H9 (cell line): ENCODE measurements at regions not wholly inside any gene's neighbourhood (a gene's known extent, or its start where the extent isn't known, plus 50 kb on each side); places are given as distances from the start of the nearest gene placed in this dataset.

ENCODE experiments used
- DNase-seq: peaks from one replicate; pipeline ENCODE4 v3.0.0-alpha.2; 2017
- H2AFZ ChIP-seq: one replicate; pipeline ENCODE4 v1.6.1; 2013; ENCODE audit warnings: mild to moderate bottlenecking, low read length, control low read depth, moderate library complexity
- H2AK5ac ChIP-seq: 2 replicates; pipeline ENCODE4 v1.6.1; 2013; ENCODE audit warnings: low read length, control low read depth, mixed read lengths; ENCODE audit not compliant: insufficient read length
- H2BK120ac ChIP-seq: one replicate; pipeline ENCODE4 v1.6.1; 2013; ENCODE audit warnings: low read depth, mild to moderate bottlenecking, low read length, control low read depth, inconsistent platforms; ENCODE audit not compliant: poor library complexity, severe bottlenecking
- H2BK12ac ChIP-seq: 2 replicates; pipeline ENCODE4 v1.6.1; 2013; ENCODE audit warnings: low read length, control low read depth, mixed read lengths, low read depth; ENCODE audit not compliant: insufficient read length
- H2BK15ac ChIP-seq: 2 replicates; pipeline ENCODE4 v1.6.1; 2013; ENCODE audit warnings: low read depth, low read length, control low read depth
- H2BK20ac ChIP-seq: one replicate; pipeline ENCODE4 v1.6.1; 2013; ENCODE audit warnings: low read depth, mild to moderate bottlenecking, low read length, control low read depth, inconsistent platforms; ENCODE audit not compliant: poor library complexity, severe bottlenecking
- H2BK5ac ChIP-seq: 2 replicates; pipeline ENCODE4 v1.6.1; 2013; ENCODE audit warnings: low read length, control low read depth, mixed read lengths; ENCODE audit not compliant: insufficient read length
- H3K14ac ChIP-seq: 2 replicates; pipeline ENCODE4 v1.6.1; 2013; ENCODE audit warnings: low read length, control low read depth; ENCODE audit not compliant: insufficient read depth
- H3K18ac ChIP-seq: 2 replicates; pipeline ENCODE4 v1.6.1; 2013; ENCODE audit warnings: low read depth, mild to moderate bottlenecking, mixed read lengths, low read length, control low read depth; ENCODE audit not compliant: insufficient read length
- H3K23ac ChIP-seq: 2 replicates; pipeline ENCODE4 v1.6.1; 2013; ENCODE audit warnings: low read length, control low read depth, mixed read lengths, low read depth; ENCODE audit not compliant: insufficient read length
- H3K23me2 ChIP-seq: 2 replicates; pipeline ENCODE4 v1.6.1; 2013; ENCODE audit warnings: low read depth, mild to moderate bottlenecking, mixed read lengths, low read length, control low read depth; ENCODE audit not compliant: insufficient read length, poor library complexity, severe bottlenecking
- H3K27ac ChIP-seq: 2 replicates; pipeline ENCODE4 v1.5.1; 2013; ENCODE audit warnings: low read length, control low read depth, mixed read lengths, low read depth; ENCODE audit not compliant: insufficient read length
- H3K27me3 ChIP-seq: 2 replicates; pipeline ENCODE4 v1.6.1; 2013; ENCODE audit warnings: low read length, control low read depth, inconsistent platforms; ENCODE audit not compliant: insufficient read depth
- H3K4ac ChIP-seq: 2 replicates; pipeline ENCODE4 v1.6.1; 2013; ENCODE audit warnings: low read depth, mild to moderate bottlenecking, control low read depth, inconsistent platforms, low read length, moderate library complexity
- H3K4me1 ChIP-seq: 2 replicates; pipeline ENCODE4 v1.6.1; 2013; ENCODE audit warnings: low read length, control low read depth, inconsistent platforms; ENCODE audit not compliant: insufficient read depth
- H3K4me2 ChIP-seq: 2 replicates; pipeline ENCODE4 v1.6.1; 2013; ENCODE audit warnings: low read length, control low read depth, mixed read lengths; ENCODE audit not compliant: insufficient read length, insufficient read depth
- H3K56ac ChIP-seq: 2 replicates; pipeline ENCODE4 v1.6.1; 2013; ENCODE audit warnings: low read depth, mild to moderate bottlenecking, mixed read lengths, low read length, control low read depth; ENCODE audit not compliant: insufficient read length
- H3K79me1 ChIP-seq: 2 replicates; pipeline ENCODE4 v1.6.1; 2013; ENCODE audit warnings: low read depth, mild to moderate bottlenecking, moderate library complexity, low read length, control low read depth, inconsistent platforms; ENCODE audit not compliant: insufficient read depth, poor library complexity, severe bottlenecking
- H3K79me2 ChIP-seq: 2 replicates; pipeline ENCODE4 v1.6.1; 2013; ENCODE audit warnings: low read length, control low read depth, inconsistent platforms; ENCODE audit not compliant: insufficient read depth
- H3K9ac ChIP-seq: 2 replicates; pipeline ENCODE4 v1.6.1; 2013; ENCODE audit warnings: low read length, control low read depth, mixed read lengths; ENCODE audit not compliant: insufficient read length; ENCODE audit errors: extremely low read depth
- H3K9me3 ChIP-seq: one replicate; pipeline ENCODE4 v1.6.1; 2013; ENCODE audit warnings: low read depth, low read length, inconsistent platforms; ENCODE audit not compliant: control insufficient read depth
- H3T11ph ChIP-seq: one replicate; pipeline ENCODE4 v1.6.1; 2013; ENCODE audit warnings: mild to moderate bottlenecking, low read length, control low read depth, inconsistent platforms
- H4K20me1 ChIP-seq: one replicate; pipeline ENCODE4 v1.6.1; 2013; ENCODE audit not compliant: control insufficient read depth, insufficient read length, insufficient read depth
- H4K5ac ChIP-seq: 2 replicates; pipeline ENCODE4 v1.6.1; 2013; ENCODE audit warnings: low read depth, mild to moderate bottlenecking, mixed read lengths, low read length, control low read depth; ENCODE audit not compliant: insufficient read length
- H4K8ac ChIP-seq: replicated peaks from 2 replicates; pipeline ENCODE4 v1.6.1; 2013; ENCODE audit warnings: low read length, control low read depth, mixed read lengths, low read depth; ENCODE audit not compliant: insufficient read length
- H4K91ac ChIP-seq: 2 replicates; pipeline ENCODE4 v1.6.1; 2013; ENCODE audit warnings: low read depth, mild to moderate bottlenecking, moderate library complexity, mixed read lengths, low read length, control low read depth; ENCODE audit not compliant: insufficient read length
- H3K27ac Mint-ChIP-seq, 3 experiments: 2 replicates in 2 of 3; 3 replicates in 1 of 3; pipeline ENCODE4 v1.8.0; 2020 to 2021; ENCODE audit warnings: mixed read lengths in 3 of 3, mild to moderate bottlenecking in 1 of 3, moderate library complexity in 1 of 3
- H3K27me3 Mint-ChIP-seq: 2 replicates; pipeline ENCODE4 v1.8.0; 2021; ENCODE audit warnings: low read depth, mild to moderate bottlenecking, moderate library complexity, mixed read lengths
- H3K36me3 Mint-ChIP-seq, 3 experiments: 2 replicates in 2 of 3; 3 replicates in 1 of 3; pipeline ENCODE4 v1.8.0; 2020 to 2021; ENCODE audit warnings: low read depth in 3 of 3, mixed read lengths in 3 of 3; ENCODE audit not compliant: insufficient read depth in 1 of 3
- H3K4me1 Mint-ChIP-seq, 2 experiments: 2 replicates each; pipeline ENCODE4 v1.8.0; 2020; ENCODE audit warnings: mixed read lengths in 2 of 2
- H3K4me3 Mint-ChIP-seq, 2 experiments: 2 replicates in 1 of 2; 3 replicates in 1 of 2; pipeline ENCODE4 v1.8.0; 2020 to 2021; ENCODE audit warnings: mild to moderate bottlenecking in 2 of 2, mixed read lengths in 2 of 2, moderate library complexity in 1 of 2
- H3K9me3 Mint-ChIP-seq, 2 experiments: 2 replicates in 1 of 2; 3 replicates in 1 of 2; pipeline ENCODE4 v1.8.0; 2020; ENCODE audit warnings: mild to moderate bottlenecking in 2 of 2, mixed read lengths in 2 of 2, moderate library complexity in 1 of 2
- CTCF ChIP-seq: fragments of 200-600 bp; sonication (generic); conservative IDR thresholded peaks from 3 replicates; pipeline ENCODE4 v1.8.0; 2021; ENCODE audit warnings: antibody characterized with exemption, mild to moderate bottlenecking
- WGBS: extraction: QIAGEN DNeasy Blood & Tissue Kit; methylation state at CpG from one replicate; pipeline ENCODE4 v1.1.7; 2013; ENCODE audit warnings: missing lambda C conversion rate, low lambda C conversion rate, mixed read lengths; ENCODE audit not compliant: insufficient read length; ENCODE audit errors: extremely low coverage; 5-methylcytosine and 5-hydroxymethylcytosine counted together

GRCh38 chr5:166562246-166562645 is 1729.2 kb upstream of the WWC1 start:
- Mint-ChIP-seq H3K4me1 (peaks cover 8% of the 10 kb centered on the region in 2 experiments), H3K4me3 (no peak overlapping the region), H3K27ac (no peak overlapping the region; a peak in 1 of 7 replicates), H3K9me3 (peaks cover 15 to 25% of the 10 kb centered on the region in 2 experiments), H3K27me3 (no peaks in the 10 kb centered on the region), H3K36me3 (peaks cover 12 to 20% (median 20%) of the 10 kb centered on the region in 3 experiments)
- no peak overlapping the region for H3K23ac ChIP-seq
- H4K5ac ChIP-seq = no peak overlapping the region
- H4K8ac ChIP-seq = no peak overlapping the region
- H2BK5ac ChIP-seq = no peak overlapping the region
- H3K9me3 ChIP-seq = no peaks in the 10 kb centered on the region
- no peaks in the 10 kb centered on the region for H3K79me2 ChIP-seq
- no peak overlapping the region for H2BK15ac ChIP-seq
- no peak overlapping the region for H2BK120ac ChIP-seq
- no peak overlapping the region for H3K14ac ChIP-seq
- no peaks in the 10 kb centered on the region for H3K23me2 ChIP-seq
- H2AFZ ChIP-seq = no peak overlapping the region
- H3K79me1 ChIP-seq = no peaks in the 10 kb centered on the region
- H3K4me1 ChIP-seq = no peaks in the 10 kb centered on the region
- no peak overlapping the region for H3K4me2 ChIP-seq
- no peak for DNase-seq
- H3K18ac ChIP-seq = no peak overlapping the region
- H2BK20ac ChIP-seq = no peak overlapping the region
- no peak for TF ChIP-seq CTCF
- no peak overlapping the region for H2BK12ac ChIP-seq
- no peak overlapping the region for H3T11ph ChIP-seq
- no CpG with 5 or more reads among the region's 1 CpG for WGBS
- no peak overlapping the region for H3K56ac ChIP-seq
- H3K9ac ChIP-seq = no peak overlapping the region
- no peaks in the 10 kb centered on the region for H4K20me1 ChIP-seq
- no peak overlapping the region for H3K4ac ChIP-seq
- H4K91ac ChIP-seq = no peak overlapping the region
- no peak overlapping the region for H2AK5ac ChIP-seq
- H3K27ac ChIP-seq = no peak overlapping the region
- no peaks in the 10 kb centered on the region for H3K27me3 ChIP-seq
